Endothelial cell (in vitro differentiated cells): ENCODE measurements at regions not wholly inside any gene's neighbourhood (a gene's known extent, or its start where the extent isn't known, plus 50 kb on each side); places are given as distances from the start of the nearest gene placed in this dataset.
"Not testable (repeated sequence)": the region's sequence is repeated elsewhere in the genome, so short reads cannot be mapped to it uniquely, and the experiment has no call there.

ENCODE experiments used
- DNase-seq: peaks from one replicate; pipeline ENCODE4 v3.0.0; 2021; ENCODE audit warnings: low spot score
- H3K27ac Mint-ChIP-seq: one replicate; pipeline ENCODE4 v1.8.0; 2021; ENCODE audit warnings: mixed read lengths, inconsistent platforms; ENCODE audit not compliant: unreplicated experiment
- H3K27me3 Mint-ChIP-seq: one replicate; pipeline ENCODE4 v1.8.0; 2021; ENCODE audit warnings: mild to moderate bottlenecking, moderate library complexity, mixed read lengths, inconsistent platforms; ENCODE audit not compliant: unreplicated experiment
- H3K36me3 Mint-ChIP-seq: one replicate; pipeline ENCODE4 v1.8.0; 2021; ENCODE audit warnings: mild to moderate bottlenecking, low read depth, mixed read lengths, inconsistent platforms; ENCODE audit not compliant: unreplicated experiment
- H3K4me1 Mint-ChIP-seq: one replicate; pipeline ENCODE4 v1.8.0; 2021; ENCODE audit warnings: mild to moderate bottlenecking, mixed read lengths, inconsistent platforms; ENCODE audit not compliant: unreplicated experiment
- H3K4me3 Mint-ChIP-seq: one replicate; pipeline ENCODE4 v1.8.0; 2021; ENCODE audit warnings: mild to moderate bottlenecking, mixed read lengths, inconsistent platforms; ENCODE audit not compliant: unreplicated experiment
- H3K9me3 Mint-ChIP-seq: one replicate; pipeline ENCODE4 v1.8.0; 2021; ENCODE audit warnings: mixed read lengths, inconsistent platforms; ENCODE audit not compliant: unreplicated experiment
- CTCF ChIP-seq: fragments of 200-600 bp; sonication (generic); IDR thresholded peaks from one replicate; pipeline ENCODE4 v1.5.0; 2021; ENCODE audit warnings: antibody characterized with exemption; ENCODE audit not compliant: unreplicated experiment

DNA sequence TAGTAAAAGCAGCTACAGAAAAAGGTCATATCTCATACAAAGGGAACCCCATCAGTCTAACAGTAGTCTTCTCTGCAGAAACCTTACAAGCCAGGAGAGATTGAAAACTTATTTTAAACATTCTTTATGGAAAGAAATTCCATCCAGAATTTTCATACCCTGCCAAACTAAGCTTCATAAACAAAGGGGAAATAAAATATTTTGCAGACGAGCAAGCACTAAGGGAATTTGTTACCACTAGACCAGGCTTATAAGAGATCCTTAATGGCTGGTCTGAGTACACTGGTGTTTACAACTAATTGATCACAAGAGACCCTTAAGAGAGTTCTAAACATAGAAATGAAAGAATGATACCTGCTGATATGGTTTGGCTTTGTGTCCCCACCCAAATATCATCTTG, 128.6 kb upstream of the TNFSF11 start:
- Mint-ChIP-seq H3K4me1 (no peaks in the 10 kb centered on the region), H3K27ac (no peak overlapping the region), H3K9me3 (peaks cover 8% of the 10 kb centered on the region), H3K27me3 (no peaks in the 10 kb centered on the region), H3K36me3 (peaks cover 15% of the 10 kb centered on the region), H3K4me3 (no peak overlapping the region)
- DNase-seq: no peak
- no peak for TF ChIP-seq CTCF

- not testable (repeated sequence) for H3K4me1 Mint-ChIP-seq, H3K27me3 Mint-ChIP-seq, H3K27ac Mint-ChIP-seq, H3K9me3 Mint-ChIP-seq, DNase-seq, H3K4me3 Mint-ChIP-seq
- H3K36me3 Mint-ChIP-seq: peaks cover 15% of the 10 kb centered on the region
These were observed 127.4 kb upstream of the TNFSF11 start for GRCh38 chr13:42446597-42446996.

DNA sequence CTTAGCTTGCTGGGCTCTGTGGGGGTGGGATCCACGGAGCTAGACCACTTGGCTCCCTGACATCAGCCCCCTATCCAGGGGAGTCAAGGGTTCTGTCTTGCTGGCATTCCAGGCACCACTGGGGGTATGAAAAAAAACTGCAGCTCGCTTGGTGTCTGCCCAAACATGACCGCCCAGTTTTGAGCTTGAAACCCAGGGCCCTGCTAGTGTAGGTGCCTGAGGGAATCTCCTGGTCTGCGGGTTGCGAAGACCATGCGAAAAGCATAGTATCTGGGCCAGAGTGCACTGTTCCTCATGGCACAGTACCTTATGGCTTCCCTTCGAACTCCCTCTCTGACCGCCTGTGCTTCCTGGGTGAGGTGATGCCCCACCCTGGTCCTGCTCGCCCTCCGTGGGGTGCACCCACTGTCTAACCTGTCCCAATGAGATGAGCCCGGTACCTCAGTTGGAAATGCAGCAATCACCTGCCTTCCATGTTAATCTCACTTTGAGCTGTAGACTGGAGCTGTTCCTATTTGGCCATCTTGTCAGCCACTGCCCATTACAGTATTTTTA, 120.8 kb upstream of the TNFSF11 start:
- Mint-ChIP-seq H3K4me3 (no peak overlapping the region), H3K36me3 (peaks cover 2% of the 10 kb centered on the region), H3K9me3 (no peaks in the 10 kb centered on the region), H3K4me1 (no peaks in the 10 kb centered on the region), H3K27ac (no peak overlapping the region), H3K27me3 (no peaks in the 10 kb centered on the region)
- no peak for DNase-seq
- no peak for TF ChIP-seq CTCF

DNA sequence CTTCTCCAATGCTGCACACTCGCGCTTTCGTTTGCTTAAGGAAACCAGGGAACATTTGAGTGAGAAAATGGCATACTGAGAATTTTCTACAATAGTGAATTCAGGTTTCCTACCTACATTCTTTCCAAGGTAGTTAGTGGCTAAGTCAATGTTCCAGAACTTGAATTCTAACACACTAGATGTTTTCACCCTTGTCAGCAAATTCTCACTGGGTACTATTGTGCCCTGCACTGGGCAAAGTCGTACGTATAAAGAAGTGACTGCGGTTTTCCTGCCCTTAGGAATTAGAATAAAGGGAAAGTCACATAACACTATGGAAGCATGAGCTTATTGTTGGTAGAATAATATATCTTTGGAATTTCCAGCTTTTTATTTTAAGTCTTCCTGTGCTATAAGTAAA, 119.2 kb upstream of the TNFSF11 start:
- Mint-ChIP-seq H3K27ac (no peak overlapping the region), H3K4me1 (no peaks in the 10 kb centered on the region), H3K9me3 (no peaks in the 10 kb centered on the region), H3K27me3 (no peaks in the 10 kb centered on the region), H3K36me3 (no peaks in the 10 kb centered on the region), H3K4me3 (no peak overlapping the region)
- DNase-seq: no peak
- TF ChIP-seq CTCF: no peak

DNA sequence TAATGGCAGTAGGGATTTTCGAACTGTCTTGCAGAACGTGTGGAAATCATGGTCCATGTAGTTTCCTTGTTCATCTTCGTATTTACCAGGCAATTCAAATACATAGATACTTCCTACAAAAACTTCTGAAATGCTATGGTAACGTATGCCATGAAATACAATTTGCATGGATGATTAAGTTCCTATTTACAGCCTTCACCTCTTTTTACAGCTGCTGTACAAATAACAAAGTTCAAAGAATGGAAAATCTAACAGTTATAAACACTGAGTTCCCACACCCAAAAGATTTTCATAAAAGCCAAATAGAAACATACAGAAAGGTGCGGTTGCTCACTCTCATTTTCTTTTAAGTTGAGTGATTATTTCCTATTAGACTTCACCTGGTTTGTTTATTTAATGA, 115.8 kb upstream of the TNFSF11 start:
- DNase-seq: no peak
- no peaks in the 10 kb centered on the region for H3K9me3 Mint-ChIP-seq
- H3K4me3 Mint-ChIP-seq: no peak overlapping the region
- no peaks in the 10 kb centered on the region for H3K27me3 Mint-ChIP-seq
- H3K36me3 Mint-ChIP-seq: no peaks in the 10 kb centered on the region
- TF ChIP-seq CTCF: no peak
- H3K27ac Mint-ChIP-seq: no peak overlapping the region
- no peaks in the 10 kb centered on the region for H3K4me1 Mint-ChIP-seq

DNA sequence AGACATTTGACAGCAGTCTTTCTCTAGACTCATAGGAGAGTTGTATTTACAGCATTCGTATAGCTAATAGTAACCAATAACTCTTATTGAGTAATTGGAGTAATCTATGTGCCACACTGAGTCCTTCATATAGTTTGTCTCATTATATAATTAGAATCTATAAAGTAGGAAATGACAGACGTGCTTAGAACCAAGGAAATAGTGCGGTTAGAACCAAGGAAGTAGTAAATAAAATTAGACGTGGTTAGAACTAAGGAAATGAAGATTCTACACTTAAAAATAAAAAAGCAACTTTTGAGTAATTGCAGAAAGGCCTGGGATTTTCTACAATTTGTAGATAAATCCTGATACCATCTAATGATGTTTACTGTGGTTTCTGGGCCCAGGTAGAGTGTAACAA, 107.8 kb upstream of the TNFSF11 start:
- no peaks in the 10 kb centered on the region for H3K27me3 Mint-ChIP-seq
- no peak overlapping the region for H3K4me3 Mint-ChIP-seq
- no peaks in the 10 kb centered on the region for H3K4me1 Mint-ChIP-seq
- H3K27ac Mint-ChIP-seq: no peak overlapping the region
- H3K36me3 Mint-ChIP-seq: no peaks in the 10 kb centered on the region
- no peak for TF ChIP-seq CTCF
- DNase-seq: no peak
- H3K9me3 Mint-ChIP-seq: no peaks in the 10 kb centered on the region
